Peyer's patch (tissue), 4 donors: ENCODE measurements at regions not wholly inside any gene's neighbourhood (a gene's known extent, or its start where the extent isn't known, plus 50 kb on each side); places are given as distances from the start of the nearest gene placed in this dataset.

ENCODE experiments used
- DNase-seq, 3 donors: peaks; one replicate each; pipeline ENCODE4 v3.0.0-alpha.2; 2017 to 2019
- H3K27ac ChIP-seq, 4 donors: fragments of 200-600 bp; sonication (generic); one replicate each; pipeline ENCODE4 v1.5.1; 2016 to 2019
- H3K27me3 ChIP-seq, 2 donors: fragments of 200-600 bp; sonication (generic); one replicate each; pipeline ENCODE4 v1.5.1; 2019
- H3K36me3 ChIP-seq, 3 donors: fragments of 200-600 bp; sonication (generic); one replicate each; pipeline ENCODE4 v1.5.1; 2016 to 2019
- H3K4me1 ChIP-seq, 4 donors: fragments of 200-600 bp; sonication (generic); one replicate each; pipeline ENCODE4 v1.5.1; 2016 to 2019
- H3K4me3 ChIP-seq, 4 donors: fragments of 200-600 bp; sonication (generic); 1 replicate in 3 of 4; 2 replicates in 1 of 4; pipeline ENCODE4 v1.5.1; 2016 to 2019; ENCODE audit warnings: mild to moderate bottlenecking in 1 of 4
- H3K9me3 ChIP-seq, 4 donors: fragments of 200-600 bp; sonication (generic); one replicate each; pipeline ENCODE4 v1.5.1; 2016 to 2019; ENCODE audit warnings: mild to moderate bottlenecking in 1 of 4
- POLR2A ChIP-seq, 2 donors: fragments of 450-650 bp; IDR thresholded peaks; one replicate each; pipeline ENCODE4 v1.5.1; 2017; ENCODE audit warnings: antibody characterized with exemption in 2 of 2, mild to moderate bottlenecking in 2 of 2, moderate library complexity in 2 of 2
- TF ChIP-seq, protein P1 (sequence below), 6 experiments: fragments of 450-650 bp in 4 of 6; fragments of 200-600 bp in 2 of 6; sonication (generic) in 1 of 6; IDR thresholded peaks; one replicate each; pipeline ENCODE4 v1.5.1; 2017 to 2019; ENCODE audit warnings: antibody characterized with exemption in 6 of 6, mild to moderate bottlenecking in 3 of 6, moderate library complexity in 1 of 6

DNA sequence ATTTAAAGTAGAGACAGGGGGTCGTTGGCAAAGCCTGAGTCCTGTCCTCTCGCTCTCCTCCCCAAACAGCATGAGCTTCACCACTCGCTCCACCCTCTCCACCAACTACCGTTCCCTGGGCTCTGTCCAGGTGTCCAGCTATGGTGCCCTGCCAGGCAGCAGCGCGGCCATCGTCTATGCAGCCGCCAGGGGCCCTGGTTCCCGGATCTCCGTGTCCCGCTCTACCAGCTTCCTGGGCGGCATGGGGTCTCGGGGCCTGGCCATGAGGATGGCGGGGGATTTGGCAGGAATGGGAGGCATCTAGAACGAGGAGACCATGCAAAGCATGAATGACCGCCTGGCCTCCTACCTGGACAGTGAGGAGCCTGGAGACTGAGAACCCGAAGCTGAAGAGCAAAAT lies 1117.2 kb upstream of the MIR17HG start:
- DNase-seq, result no peak
- no peak overlapping the region for H3K4me3 ChIP-seq
- TF ChIP-seq POLR2A (IDR thresholded peaks at IDR 0.05), result no peak
- TF ChIP-seq, protein P1, sequence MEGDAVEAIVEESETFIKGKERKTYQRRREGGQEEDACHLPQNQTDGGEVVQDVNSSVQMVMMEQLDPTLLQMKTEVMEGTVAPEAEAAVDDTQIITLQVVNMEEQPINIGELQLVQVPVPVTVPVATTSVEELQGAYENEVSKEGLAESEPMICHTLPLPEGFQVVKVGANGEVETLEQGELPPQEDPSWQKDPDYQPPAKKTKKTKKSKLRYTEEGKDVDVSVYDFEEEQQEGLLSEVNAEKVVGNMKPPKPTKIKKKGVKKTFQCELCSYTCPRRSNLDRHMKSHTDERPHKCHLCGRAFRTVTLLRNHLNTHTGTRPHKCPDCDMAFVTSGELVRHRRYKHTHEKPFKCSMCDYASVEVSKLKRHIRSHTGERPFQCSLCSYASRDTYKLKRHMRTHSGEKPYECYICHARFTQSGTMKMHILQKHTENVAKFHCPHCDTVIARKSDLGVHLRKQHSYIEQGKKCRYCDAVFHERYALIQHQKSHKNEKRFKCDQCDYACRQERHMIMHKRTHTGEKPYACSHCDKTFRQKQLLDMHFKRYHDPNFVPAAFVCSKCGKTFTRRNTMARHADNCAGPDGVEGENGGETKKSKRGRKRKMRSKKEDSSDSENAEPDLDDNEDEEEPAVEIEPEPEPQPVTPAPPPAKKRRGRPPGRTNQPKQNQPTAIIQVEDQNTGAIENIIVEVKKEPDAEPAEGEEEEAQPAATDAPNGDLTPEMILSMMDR (IDR thresholded peaks at IDR 0.05), result no peak
- no peak overlapping the region for H3K27ac ChIP-seq
- no peaks in the 10 kb centered on the region for H3K27me3 ChIP-seq
- no peaks in the 10 kb centered on the region for H3K9me3 ChIP-seq
- no peaks in the 10 kb centered on the region for H3K36me3 ChIP-seq
- H3K4me1 ChIP-seq, result no peaks in the 10 kb centered on the region

DNA sequence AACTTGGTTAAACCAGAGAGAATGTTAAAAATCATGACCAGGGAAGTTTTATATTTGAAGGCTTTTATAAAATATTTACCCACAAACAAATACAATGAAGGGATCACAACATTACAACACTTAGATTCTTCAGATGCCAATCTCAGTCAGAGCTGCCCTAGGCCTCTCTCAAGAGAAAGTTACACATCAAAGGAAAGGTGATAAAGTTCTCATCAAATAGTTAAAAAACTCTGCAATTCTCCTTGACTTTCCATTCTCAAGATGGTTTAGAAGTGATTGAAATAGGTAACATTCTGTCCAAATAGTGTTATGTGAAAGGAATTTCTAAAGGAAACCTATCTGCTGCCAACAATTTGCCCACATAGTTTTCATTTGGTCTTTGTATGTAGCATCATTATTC lies 1115.2 kb upstream of the MIR17HG start:
- DNase-seq, result no peak
- Histone ChIP-seq H3K4me1 (no peaks in the 10 kb centered on the region), H3K36me3 (no peaks in the 10 kb centered on the region), H3K27me3 (no peaks in the 10 kb centered on the region), H3K4me3 (no peak overlapping the region), H3K9me3 (no peaks in the 10 kb centered on the region), H3K27ac (no peak overlapping the region)
- no peak for TF ChIP-seq POLR2A (IDR thresholded peaks at IDR 0.05)
- TF ChIP-seq, protein P1 (IDR thresholded peaks at IDR 0.05), result no peak

DNA sequence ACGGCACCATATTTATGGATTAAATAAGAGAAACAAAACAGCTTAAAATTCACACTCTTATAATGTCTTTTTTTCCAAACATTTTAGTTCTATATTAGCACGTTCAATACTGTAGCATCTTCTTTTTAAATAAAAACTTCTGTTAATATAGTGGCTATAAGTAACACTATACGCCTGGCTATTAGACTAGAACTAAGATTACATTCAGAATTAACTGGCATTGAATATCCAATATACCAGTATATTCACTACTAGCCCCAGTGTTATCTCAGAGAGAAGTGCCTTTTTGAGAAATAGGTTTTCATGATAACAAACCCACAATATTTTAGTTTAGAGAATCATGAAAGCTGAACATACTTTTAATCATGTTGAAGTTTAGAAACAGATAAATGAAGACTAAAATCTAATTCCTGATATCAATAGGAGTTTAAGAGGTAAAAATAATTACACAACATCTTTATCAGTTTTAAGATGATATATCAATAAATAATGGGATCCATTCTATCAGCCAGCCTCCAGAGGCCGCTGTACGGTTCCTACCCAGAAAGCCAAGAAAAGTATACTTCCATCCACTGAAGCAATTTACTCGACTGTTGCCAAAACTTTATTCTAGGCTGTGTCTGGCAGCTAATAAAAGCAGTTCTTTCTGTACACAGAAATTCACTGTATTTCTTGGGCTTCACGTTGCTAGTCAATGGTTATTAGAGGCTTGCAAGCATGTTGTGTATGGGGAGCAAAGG lies 1113.4 kb upstream of the MIR17HG start:
- H3K27me3 ChIP-seq, result no peaks in the 10 kb centered on the region
- TF ChIP-seq, protein P1 (IDR thresholded peaks at IDR 0.05), result no peak
- no peak for TF ChIP-seq POLR2A (IDR thresholded peaks at IDR 0.05)
- H3K4me3 ChIP-seq, result no peak overlapping the region
- no peaks in the 10 kb centered on the region for H3K36me3 ChIP-seq
- H3K4me1 ChIP-seq, result no peaks in the 10 kb centered on the region
- DNase-seq, result no peak
- H3K27ac ChIP-seq, result no peak overlapping the region
- no peaks in the 10 kb centered on the region for H3K9me3 ChIP-seq

DNA sequence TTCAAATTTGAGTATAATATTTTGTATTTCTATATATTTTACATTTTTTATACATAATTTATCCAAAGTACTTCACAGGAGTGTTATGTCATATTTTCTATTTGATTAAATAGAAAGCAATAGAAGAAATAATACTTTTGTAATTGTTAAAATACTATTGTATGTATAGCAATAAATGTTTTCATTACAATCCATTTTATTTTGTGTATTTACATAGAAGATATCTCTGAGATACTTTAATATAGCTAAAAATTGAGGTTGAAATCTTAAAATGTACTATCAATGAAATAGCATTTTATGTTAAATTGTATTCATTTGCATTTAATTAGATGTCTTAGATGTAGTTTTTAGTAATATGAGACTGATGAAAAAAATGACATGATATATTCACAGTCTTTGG lies 1109.6 kb upstream of the MIR17HG start:
- Histone ChIP-seq H3K36me3 (no peaks in the 10 kb centered on the region), H3K9me3 (no peaks in the 10 kb centered on the region), H3K4me1 (no peaks in the 10 kb centered on the region), H3K27ac (no peak overlapping the region), H3K27me3 (no peaks in the 10 kb centered on the region), H3K4me3 (no peak overlapping the region)
- DNase-seq, result no peak
- TF ChIP-seq, protein P1 (IDR thresholded peaks at IDR 0.05), result no peak
- TF ChIP-seq POLR2A (IDR thresholded peaks at IDR 0.05), result no peak

DNA sequence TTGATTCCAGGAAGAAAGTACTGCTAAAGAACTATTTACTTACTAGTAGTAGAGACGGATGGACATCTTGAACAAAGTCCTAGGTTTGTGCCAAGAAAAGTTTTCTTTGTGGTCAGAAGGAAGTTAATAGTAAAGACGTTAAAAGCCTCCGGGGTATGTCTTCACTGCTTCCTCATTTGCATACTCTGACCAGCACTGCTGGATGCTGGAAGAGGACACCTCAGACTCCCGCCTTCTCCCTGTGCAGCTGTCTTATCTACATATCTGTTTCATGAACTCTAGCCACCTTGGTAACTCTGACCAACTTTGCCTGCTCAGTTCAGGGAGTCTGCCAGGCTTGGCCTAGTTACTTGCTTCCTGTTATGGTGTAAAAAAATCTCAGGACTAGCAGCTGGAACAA lies 1109.1 kb upstream of the MIR17HG start:
- Histone ChIP-seq H3K4me1 (no peaks in the 10 kb centered on the region), H3K36me3 (no peaks in the 10 kb centered on the region), H3K9me3 (no peaks in the 10 kb centered on the region), H3K27ac (no peak overlapping the region), H3K4me3 (no peak overlapping the region), H3K27me3 (no peaks in the 10 kb centered on the region)
- TF ChIP-seq POLR2A (IDR thresholded peaks at IDR 0.05), result no peak
- TF ChIP-seq, protein P1 (IDR thresholded peaks at IDR 0.05), result no peak
- DNase-seq, result no peak

DNA sequence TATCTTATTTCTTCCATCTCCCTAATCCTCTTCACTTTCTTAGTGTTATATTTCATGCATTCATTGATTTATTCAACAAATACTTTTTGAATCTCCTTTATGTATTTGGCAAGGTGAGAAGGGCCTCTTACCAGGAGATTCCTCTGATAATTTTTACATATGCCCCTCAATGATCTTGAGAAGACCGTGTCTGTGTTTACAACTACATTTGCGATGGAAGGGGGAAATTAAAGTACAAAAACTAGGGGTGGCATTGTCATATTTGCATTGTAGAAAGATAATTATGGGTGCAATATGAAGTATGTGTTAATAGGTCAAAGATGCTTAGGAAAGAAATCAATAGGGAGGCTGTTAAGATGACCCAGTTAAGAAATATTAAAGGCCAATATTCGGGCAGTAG lies 1108.4 kb upstream of the MIR17HG start:
- H3K4me1 ChIP-seq, result no peaks in the 10 kb centered on the region
- H3K27me3 ChIP-seq, result no peaks in the 10 kb centered on the region
- H3K36me3 ChIP-seq, result no peaks in the 10 kb centered on the region
- no peak for DNase-seq
- no peak overlapping the region for H3K27ac ChIP-seq
- TF ChIP-seq POLR2A (IDR thresholded peaks at IDR 0.05), result no peak
- TF ChIP-seq, protein P1 (IDR thresholded peaks at IDR 0.05), result no peak
- no peak overlapping the region for H3K4me3 ChIP-seq
- no peaks in the 10 kb centered on the region for H3K9me3 ChIP-seq
